HG03039 (cell line): ENCODE measurements at regions not wholly inside any gene's neighbourhood (a gene's known extent, or its start where the extent isn't known, plus 50 kb on each side); places are given as distances from the start of the nearest gene placed in this dataset.
"Not testable (repeated sequence)": the region's sequence is repeated elsewhere in the genome, so short reads cannot be mapped to it uniquely, and the experiment has no call there.

ENCODE experiments used
- ATAC-seq: cut with Tn5 transposase; IDR thresholded peaks from one replicate; pipeline ENCODE4 v1.9.1; 2021; ENCODE audit warnings: mild to moderate bottlenecking, moderate library complexity; ENCODE audit not compliant: unreplicated experiment

- ATAC-seq: no peak
Measured at GRCh38 chr11:23134627-23135026, 274.4 kb upstream of the CCDC179 start.

GRCh38 chr11:23138761-23139160, 278.5 kb upstream of the CCDC179 start:
- no peak for ATAC-seq

GRCh38 chr11:23143022-23143421, 282.7 kb upstream of the CCDC179 start:
- ATAC-seq: no peak

- ATAC-seq: no peak
Measured at GRCh38 chr11:23151819-23152218, 291.5 kb upstream of the CCDC179 start.

- ATAC-seq: no peak
Measured at GRCh38 chr11:23155503-23155902, 295.2 kb upstream of the CCDC179 start.

GRCh38 chr11:23164022-23164421, 303.7 kb upstream of the CCDC179 start:
- ATAC-seq: no peak

GRCh38 chr11:23166376-23166775, 306.1 kb upstream of the CCDC179 start:
- ATAC-seq: no peak

- no peak for ATAC-seq
Measured at GRCh38 chr11:23179609-23180008, 319.3 kb upstream of the CCDC179 start.

GRCh38 chr11:23181022-23181807, 320.9 kb upstream of the CCDC179 start:
- no peak for ATAC-seq

GRCh38 chr11:23192256-23192655, 332.0 kb upstream of the CCDC179 start:
- ATAC-seq: no peak

GRCh38 chr11:23201936-23202522, 341.8 kb upstream of the CCDC179 start:
- no peak for ATAC-seq

- ATAC-seq: no peak
Measured at GRCh38 chr11:23202611-23203010, 342.3 kb upstream of the CCDC179 start.

GRCh38 chr11:23205156-23205871, 345.0 kb upstream of the CCDC179 start:
- no peak for ATAC-seq

- no peak for ATAC-seq
Measured at GRCh38 chr11:23206741-23207336, 346.6 kb upstream of the CCDC179 start.

- ATAC-seq: no peak
Measured at GRCh38 chr11:23211221-23211620, 350.9 kb upstream of the CCDC179 start.

GRCh38 chr11:23212807-23213206, 352.5 kb upstream of the CCDC179 start:
- ATAC-seq: no peak

GRCh38 chr11:23217072-23217471, 356.8 kb upstream of the CCDC179 start:
- no peak for ATAC-seq

- ATAC-seq: not testable (repeated sequence)
Measured at GRCh38 chr11:23220086-23220485, 359.8 kb upstream of the CCDC179 start.

GRCh38 chr11:23221366-23221765, 361.1 kb upstream of the CCDC179 start:
- ATAC-seq: no peak

- no peak for ATAC-seq
Measured at GRCh38 chr11:23226331-23227077, 366.2 kb upstream of the CCDC179 start.

GRCh38 chr11:23227078-23227445, 366.8 kb upstream of the CCDC179 start:
- no peak for ATAC-seq
